ENCODE measurements at regions not wholly inside any gene's neighbourhood (a gene's known extent, or its start where the extent isn't known, plus 50 kb on each side); places are given as distances from the start of the nearest gene placed in this dataset.
A peak's percentile ranks its signal among the peaks of the same experiment; 100 is the strongest.

DNA sequence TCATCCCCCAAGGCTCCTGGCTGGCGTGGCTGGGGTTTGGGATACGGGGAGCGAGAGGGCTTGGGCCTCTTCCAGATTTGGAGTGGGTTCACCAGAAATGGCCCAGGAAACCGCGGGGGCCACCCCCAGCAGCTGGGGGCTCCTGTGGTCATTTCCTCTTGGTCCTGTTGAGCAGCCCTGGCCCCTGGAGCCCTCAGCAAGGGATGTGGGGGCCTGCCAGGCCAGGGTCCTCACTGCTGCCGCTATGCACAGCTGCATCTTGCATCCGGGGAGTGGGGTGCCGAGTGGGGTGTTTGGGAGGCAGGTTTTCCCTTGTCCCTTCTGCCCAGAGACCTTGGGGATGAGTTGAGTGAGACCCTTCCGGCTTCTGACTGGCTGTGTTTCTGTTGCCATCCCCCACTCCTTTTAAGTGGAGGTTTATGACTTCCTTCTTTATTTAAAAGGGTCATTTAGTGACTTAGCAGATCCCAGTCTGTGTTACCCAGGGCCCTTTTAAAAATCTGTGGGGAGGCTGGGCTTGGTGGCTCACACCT, 319.8 kb downstream of the SEC14L1 start (continued):
- TF ChIP-seq C11orf30 (IDR thresholded peaks at IDR 0.05; ENCODE audit: low read depth) (peak; percentile 38; the same call in 1 of the 2 replicates), RBM14 (IDR thresholded peaks at IDR 0.05; ENCODE audit: borderline replicate concordance, insufficient read depth, low read depth, low read length) (no peak), ZKSCAN8 (CRISPR knock-in tag; IDR thresholded peaks at IDR 0.05) (0 out of 2 replicates have a peak, but pooled peaks have one; percentile 23), HDGF (IDR thresholded peaks at IDR 0.05) (no peak), ZNF311 (CRISPR knock-in tag; IDR thresholded peaks at IDR 0.05) (no peak), KAT7 (CRISPR knock-in tag; IDR thresholded peaks at IDR 0.05; ENCODE audit: borderline replicate concordance) (no peak), ZNF507 (tag; conservative IDR thresholded peaks at IDR 0.05) (no peak), TOE1 (IDR thresholded peaks at IDR 0.05; ENCODE audit: borderline replicate concordance) (peak; percentile 30; the same call in 1 of the 2 replicates), TOE1 (CRISPR knock-in tag; IDR thresholded peaks at IDR 0.05; ENCODE audit: borderline replicate concordance, low read depth) (no peak), ZNF217 (CRISPR knock-in tag; IDR thresholded peaks at IDR 0.05) (no peak), ERF (CRISPR knock-in tag; IDR thresholded peaks at IDR 0.05) (no peak), ZEB2 (IDR thresholded peaks at IDR 0.05) (no peak), TCF7L2 (IDR thresholded peaks at IDR 0.05; ENCODE audit: low read depth, low read length) (no peak), NCOR1 (IDR thresholded peaks at IDR 0.05) (no peak), ZNF707 (CRISPR knock-in tag; conservative IDR thresholded peaks at IDR 0.05) (no peak), LEF1 (IDR thresholded peaks at IDR 0.05) (0 out of 2 replicates have a peak, but pooled peaks have one; percentile 18), BRF1 (IDR thresholded peaks at IDR 0.05; ENCODE audit: borderline replicate concordance, extremely low read depth, insufficient read length) (no peak), RBFOX2 (IDR thresholded peaks at IDR 0.05; ENCODE audit: low read depth, low read length) (peak; percentile 50), NFE2 (IDR thresholded peaks at IDR 0.05; ENCODE audit: low read depth) (peak; percentile 78), ZNF830 (CRISPR knock-in tag; IDR thresholded peaks at IDR 0.05) (peak; percentile 57; the same call in 1 of the 2 replicates), CC2D1A (IDR thresholded peaks at IDR 0.05) (no peak), ZNF282 (CRISPR knock-in tag; IDR thresholded peaks at IDR 0.05) (no peak)
- TF ChIP-seq, protein P1, sequence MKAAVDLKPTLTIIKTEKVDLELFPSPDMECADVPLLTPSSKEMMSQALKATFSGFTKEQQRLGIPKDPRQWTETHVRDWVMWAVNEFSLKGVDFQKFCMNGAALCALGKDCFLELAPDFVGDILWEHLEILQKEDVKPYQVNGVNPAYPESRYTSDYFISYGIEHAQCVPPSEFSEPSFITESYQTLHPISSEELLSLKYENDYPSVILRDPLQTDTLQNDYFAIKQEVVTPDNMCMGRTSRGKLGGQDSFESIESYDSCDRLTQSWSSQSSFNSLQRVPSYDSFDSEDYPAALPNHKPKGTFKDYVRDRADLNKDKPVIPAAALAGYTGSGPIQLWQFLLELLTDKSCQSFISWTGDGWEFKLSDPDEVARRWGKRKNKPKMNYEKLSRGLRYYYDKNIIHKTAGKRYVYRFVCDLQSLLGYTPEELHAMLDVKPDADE (conservative IDR thresholded peaks at IDR 0.05; ENCODE audit: control insufficient read depth, low read depth, low read length): no peak
- TF ChIP-seq, protein P2, sequence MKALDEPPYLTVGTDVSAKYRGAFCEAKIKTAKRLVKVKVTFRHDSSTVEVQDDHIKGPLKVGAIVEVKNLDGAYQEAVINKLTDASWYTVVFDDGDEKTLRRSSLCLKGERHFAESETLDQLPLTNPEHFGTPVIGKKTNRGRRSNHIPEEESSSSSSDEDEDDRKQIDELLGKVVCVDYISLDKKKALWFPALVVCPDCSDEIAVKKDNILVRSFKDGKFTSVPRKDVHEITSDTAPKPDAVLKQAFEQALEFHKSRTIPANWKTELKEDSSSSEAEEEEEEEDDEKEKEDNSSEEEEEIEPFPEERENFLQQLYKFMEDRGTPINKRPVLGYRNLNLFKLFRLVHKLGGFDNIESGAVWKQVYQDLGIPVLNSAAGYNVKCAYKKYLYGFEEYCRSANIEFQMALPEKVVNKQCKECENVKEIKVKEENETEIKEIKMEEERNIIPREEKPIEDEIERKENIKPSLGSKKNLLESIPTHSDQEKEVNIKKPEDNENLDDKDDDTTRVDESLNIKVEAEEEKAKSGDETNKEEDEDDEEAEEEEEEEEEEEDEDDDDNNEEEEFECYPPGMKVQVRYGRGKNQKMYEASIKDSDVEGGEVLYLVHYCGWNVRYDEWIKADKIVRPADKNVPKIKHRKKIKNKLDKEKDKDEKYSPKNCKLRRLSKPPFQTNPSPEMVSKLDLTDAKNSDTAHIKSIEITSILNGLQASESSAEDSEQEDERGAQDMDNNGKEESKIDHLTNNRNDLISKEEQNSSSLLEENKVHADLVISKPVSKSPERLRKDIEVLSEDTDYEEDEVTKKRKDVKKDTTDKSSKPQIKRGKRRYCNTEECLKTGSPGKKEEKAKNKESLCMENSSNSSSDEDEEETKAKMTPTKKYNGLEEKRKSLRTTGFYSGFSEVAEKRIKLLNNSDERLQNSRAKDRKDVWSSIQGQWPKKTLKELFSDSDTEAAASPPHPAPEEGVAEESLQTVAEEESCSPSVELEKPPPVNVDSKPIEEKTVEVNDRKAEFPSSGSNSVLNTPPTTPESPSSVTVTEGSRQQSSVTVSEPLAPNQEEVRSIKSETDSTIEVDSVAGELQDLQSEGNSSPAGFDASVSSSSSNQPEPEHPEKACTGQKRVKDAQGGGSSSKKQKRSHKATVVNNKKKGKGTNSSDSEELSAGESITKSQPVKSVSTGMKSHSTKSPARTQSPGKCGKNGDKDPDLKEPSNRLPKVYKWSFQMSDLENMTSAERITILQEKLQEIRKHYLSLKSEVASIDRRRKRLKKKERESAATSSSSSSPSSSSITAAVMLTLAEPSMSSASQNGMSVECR (CRISPR knock-in tag; IDR thresholded peaks at IDR 0.05): no peak
- TF ChIP-seq, protein P3, sequence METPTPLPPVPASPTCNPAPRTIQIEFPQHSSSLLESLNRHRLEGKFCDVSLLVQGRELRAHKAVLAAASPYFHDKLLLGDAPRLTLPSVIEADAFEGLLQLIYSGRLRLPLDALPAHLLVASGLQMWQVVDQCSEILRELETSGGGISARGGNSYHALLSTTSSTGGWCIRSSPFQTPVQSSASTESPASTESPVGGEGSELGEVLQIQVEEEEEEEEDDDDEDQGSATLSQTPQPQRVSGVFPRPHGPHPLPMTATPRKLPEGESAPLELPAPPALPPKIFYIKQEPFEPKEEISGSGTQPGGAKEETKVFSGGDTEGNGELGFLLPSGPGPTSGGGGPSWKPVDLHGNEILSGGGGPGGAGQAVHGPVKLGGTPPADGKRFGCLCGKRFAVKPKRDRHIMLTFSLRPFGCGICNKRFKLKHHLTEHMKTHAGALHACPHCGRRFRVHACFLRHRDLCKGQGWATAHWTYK (CRISPR knock-in tag; IDR thresholded peaks at IDR 0.05): no peak
